ENCODE measurements at regions not wholly inside any gene's neighbourhood (a gene's known extent, or its start where the extent isn't known, plus 50 kb on each side); places are given as distances from the start of the nearest gene placed in this dataset.

GRCh38 chr4:186348433-186348832 lies 82.4 kb downstream of the F11 start:
- Mint-ChIP-seq H3K36me3 (ENCODE audit: low read depth) (no peaks in the 10 kb centered on the region), H3K27ac (no peak overlapping the region), H3K4me3 (no peak overlapping the region), H3K9me3 (no peaks in the 10 kb centered on the region), H3K4me1 (no peaks in the 10 kb centered on the region), H3K27me3 (ENCODE audit: low read depth, poor library complexity) (no peaks in the 10 kb centered on the region)
- DNase-seq, result no peak
- TF ChIP-seq, protein P1, sequence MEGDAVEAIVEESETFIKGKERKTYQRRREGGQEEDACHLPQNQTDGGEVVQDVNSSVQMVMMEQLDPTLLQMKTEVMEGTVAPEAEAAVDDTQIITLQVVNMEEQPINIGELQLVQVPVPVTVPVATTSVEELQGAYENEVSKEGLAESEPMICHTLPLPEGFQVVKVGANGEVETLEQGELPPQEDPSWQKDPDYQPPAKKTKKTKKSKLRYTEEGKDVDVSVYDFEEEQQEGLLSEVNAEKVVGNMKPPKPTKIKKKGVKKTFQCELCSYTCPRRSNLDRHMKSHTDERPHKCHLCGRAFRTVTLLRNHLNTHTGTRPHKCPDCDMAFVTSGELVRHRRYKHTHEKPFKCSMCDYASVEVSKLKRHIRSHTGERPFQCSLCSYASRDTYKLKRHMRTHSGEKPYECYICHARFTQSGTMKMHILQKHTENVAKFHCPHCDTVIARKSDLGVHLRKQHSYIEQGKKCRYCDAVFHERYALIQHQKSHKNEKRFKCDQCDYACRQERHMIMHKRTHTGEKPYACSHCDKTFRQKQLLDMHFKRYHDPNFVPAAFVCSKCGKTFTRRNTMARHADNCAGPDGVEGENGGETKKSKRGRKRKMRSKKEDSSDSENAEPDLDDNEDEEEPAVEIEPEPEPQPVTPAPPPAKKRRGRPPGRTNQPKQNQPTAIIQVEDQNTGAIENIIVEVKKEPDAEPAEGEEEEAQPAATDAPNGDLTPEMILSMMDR (IDR thresholded peaks at IDR 0.05), result no peak

- no peaks in the 10 kb centered on the region for H3K36me3 Mint-ChIP-seq (ENCODE audit: low read depth)
- TF ChIP-seq, protein P1 (IDR thresholded peaks at IDR 0.05), result no peak
Observed at GRCh38 chr4:186347743-186348142, 81.8 kb downstream of the F11 start.

GRCh38 chr4:186345184-186345583 lies 79.2 kb downstream of the F11 start:
- TF ChIP-seq, protein P1 (IDR thresholded peaks at IDR 0.05), result no peak
- H3K9me3 Mint-ChIP-seq, result no peaks in the 10 kb centered on the region
- H3K4me1 Mint-ChIP-seq, result no peaks in the 10 kb centered on the region
- no peak overlapping the region for H3K4me3 Mint-ChIP-seq
- H3K36me3 Mint-ChIP-seq (ENCODE audit: low read depth), result no peaks in the 10 kb centered on the region
- no peak overlapping the region for H3K27ac Mint-ChIP-seq
- DNase-seq, result no peak
- peaks cover 3% of the 10 kb centered on the region for H3K27me3 Mint-ChIP-seq (ENCODE audit: low read depth, poor library complexity)

More at GRCh38 chr4:186347743-186348142, 81.8 kb downstream of the F11 start:
- Mint-ChIP-seq H3K4me1 (no peaks in the 10 kb centered on the region), H3K4me3 (no peak overlapping the region), H3K27me3 (ENCODE audit: low read depth, poor library complexity) (no peaks in the 10 kb centered on the region), H3K27ac (no peak overlapping the region), H3K9me3 (no peaks in the 10 kb centered on the region)
- peak; percentile 14 for DNase-seq

DNA sequence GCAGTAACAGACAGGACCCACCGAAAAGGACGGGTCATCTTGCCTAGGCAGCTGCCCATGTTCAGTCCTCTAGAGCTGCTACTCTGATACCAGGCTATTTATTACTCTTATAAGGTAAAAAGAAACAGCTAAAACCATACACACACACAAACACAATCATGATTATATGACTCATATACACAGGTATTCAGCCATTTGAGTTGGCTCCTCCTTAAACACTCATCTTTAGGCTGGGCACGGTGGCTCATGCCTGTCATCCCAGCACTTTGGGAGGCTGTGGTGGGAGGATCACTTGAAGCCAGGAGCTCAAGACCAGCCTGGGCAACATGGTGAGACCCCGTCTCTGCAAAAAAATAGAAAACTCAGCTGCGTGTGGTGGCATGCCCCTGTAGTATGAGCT lies 76.6 kb downstream of the F11 start:
- TF ChIP-seq, protein P1 (IDR thresholded peaks at IDR 0.05), result no peak
- Mint-ChIP-seq H3K27me3 (ENCODE audit: low read depth, poor library complexity) (peaks cover 3% of the 10 kb centered on the region), H3K4me3 (no peak overlapping the region), H3K4me1 (no peaks in the 10 kb centered on the region), H3K27ac (no peak overlapping the region), H3K9me3 (peaks cover 7% of the 10 kb centered on the region), H3K36me3 (ENCODE audit: low read depth) (no peaks in the 10 kb centered on the region)
- no peak for DNase-seq

GRCh38 chr4:186341655-186342054 lies 75.7 kb downstream of the F11 start:
- H3K27ac Mint-ChIP-seq, result no peak overlapping the region

More at GRCh38 chr4:186341655-186342054, 75.7 kb downstream of the F11 start:
- TF ChIP-seq, protein P1 (IDR thresholded peaks at IDR 0.05), result no peak
- Mint-ChIP-seq H3K4me3 (no peak overlapping the region), H3K4me1 (no peaks in the 10 kb centered on the region), H3K36me3 (ENCODE audit: low read depth) (peaks cover 5% of the 10 kb centered on the region), H3K27me3 (ENCODE audit: low read depth, poor library complexity) (peaks cover 3% of the 10 kb centered on the region), H3K9me3 (peaks cover 7% of the 10 kb centered on the region)
- no peak for DNase-seq
